Activated CD4-positive, alpha-beta T cell treated with anti-CD3 and anti-CD28 coated beads, Interleukin-2, amount 10 ng/mL, durations not matched to agents 7 days and 5 days (primary cell): ENCODE measurements at regions not wholly inside any gene's neighbourhood (a gene's known extent, or its start where the extent isn't known, plus 50 kb on each side); places are given as distances from the start of the nearest gene placed in this dataset.

Source experiments
- CTCF ChIA-PET: fragments of 350-600 bp; sonication (Branson Sonifier 250); formaldehyde crosslinking; loops from one replicate; lab custom pipeline; 2021; ENCODE audit warnings: antibody characterized with exemption; lab: Charles Lee
- POLR2A ChIA-PET: fragments of 350-600 bp; sonication (Branson Sonifier 250); formaldehyde crosslinking; loops from one replicate; lab custom pipeline; 2021; ENCODE audit warnings: antibody characterized with exemption; lab: Charles Lee
- DNase-seq: peaks from one replicate; pipeline ENCODE4 v3.0.0-alpha.2; 2020
- H3K27ac Mint-ChIP-seq: one replicate; pipeline ENCODE4 v1.8.0; 2021; ENCODE audit warnings: mild to moderate bottlenecking, moderate library complexity, mixed read lengths
- H3K27me3 Mint-ChIP-seq: one replicate; pipeline ENCODE4 v1.8.0; 2021; ENCODE audit warnings: mixed read lengths
- H3K36me3 Mint-ChIP-seq: one replicate; pipeline ENCODE4 v1.8.0; 2021; ENCODE audit warnings: low read depth, mixed read lengths
- H3K4me1 Mint-ChIP-seq: one replicate; pipeline ENCODE4 v1.8.0; 2021; ENCODE audit warnings: mixed read lengths
- H3K4me3 Mint-ChIP-seq: one replicate; pipeline ENCODE4 v1.8.0; 2021; ENCODE audit warnings: mild to moderate bottlenecking, moderate library complexity, mixed read lengths
- H3K9me3 Mint-ChIP-seq: one replicate; pipeline ENCODE4 v1.8.0; 2021; ENCODE audit warnings: mixed read lengths

DNA sequence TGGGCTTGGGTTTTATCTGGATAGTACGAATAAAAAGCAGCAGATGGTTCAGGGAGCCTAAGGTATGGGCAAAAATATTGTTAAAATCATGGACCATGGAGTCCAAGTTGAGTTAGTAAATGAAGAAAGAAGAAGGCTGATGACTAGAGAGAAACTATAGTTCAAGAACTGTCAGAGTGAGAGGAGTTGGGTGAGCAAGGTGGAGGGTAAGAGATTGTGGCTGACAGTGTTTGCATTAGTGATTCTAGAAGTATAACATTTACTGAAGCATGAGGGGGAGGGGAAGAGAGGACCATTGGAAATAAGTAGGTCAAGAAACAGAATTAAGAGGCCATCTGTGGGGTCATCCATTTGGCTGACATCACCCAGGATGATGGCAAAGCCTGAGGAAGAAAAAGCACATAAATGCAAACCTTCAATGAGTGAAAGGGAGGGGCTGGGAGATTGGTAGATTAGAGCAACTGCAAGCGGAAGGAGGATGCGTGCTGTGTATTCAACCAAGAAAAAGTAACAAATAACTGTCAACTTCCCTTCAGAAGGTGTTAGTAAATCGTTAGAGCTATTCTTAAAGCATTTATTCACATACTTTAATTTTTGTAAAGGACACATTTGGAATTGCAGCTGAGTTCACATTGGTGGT is 392.8 kb downstream of the TSN start:
- DNase-seq, result no peak
- Mint-ChIP-seq H3K4me1 (no peaks in the 10 kb centered on the region), H3K27me3 (peaks cover 2% of the 10 kb centered on the region), H3K9me3 (no peaks in the 10 kb centered on the region), H3K27ac (no peak overlapping the region), H3K4me3 (no peak overlapping the region), H3K36me3 (no peaks in the 10 kb centered on the region)
- POLR2A ChIA-PET, result no interaction called here
- CTCF ChIA-PET, result no interaction called here

DNA sequence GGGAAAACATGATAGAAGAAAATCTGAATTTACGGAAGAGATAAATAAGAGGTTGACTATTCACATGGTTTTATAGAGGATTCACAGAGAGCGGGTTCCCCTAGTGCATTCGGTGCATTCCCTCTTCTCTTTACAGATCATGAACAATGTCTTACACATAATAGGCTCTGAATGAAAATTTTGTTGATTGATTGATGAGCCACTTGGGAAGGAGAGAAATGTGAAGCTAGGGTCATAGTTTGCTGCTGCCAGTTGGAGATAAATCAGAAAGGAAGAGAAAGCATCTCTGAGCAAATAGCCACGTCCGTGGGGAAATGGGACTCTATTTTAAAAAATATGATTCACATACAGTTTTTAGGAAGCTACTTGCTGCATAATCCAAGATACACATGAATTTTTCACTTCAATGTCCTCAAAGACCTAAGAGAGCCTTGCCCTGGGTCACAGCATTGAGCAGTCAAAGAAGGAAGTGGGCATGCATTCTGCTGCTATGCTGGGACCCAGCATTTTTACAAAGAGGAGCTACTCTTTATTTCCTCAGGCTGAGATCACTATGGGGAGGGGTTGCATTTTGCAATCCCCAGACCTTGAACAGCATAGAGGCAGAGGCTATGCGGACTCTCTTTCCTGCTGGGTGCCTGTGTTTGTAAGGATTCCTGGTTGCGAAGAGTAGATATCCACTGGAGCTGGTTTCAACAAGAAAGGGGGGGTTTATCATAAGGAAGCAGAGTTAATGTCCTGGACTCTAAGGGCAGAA is 395.3 kb downstream of the TSN start:
- Mint-ChIP-seq H3K4me1 (no peaks in the 10 kb centered on the region), H3K4me3 (no peak overlapping the region), H3K9me3 (no peaks in the 10 kb centered on the region), H3K36me3 (no peaks in the 10 kb centered on the region), H3K27ac (no peak overlapping the region), H3K27me3 (peaks cover 2% of the 10 kb centered on the region)
- DNase-seq, result no peak
- POLR2A ChIA-PET, result no interaction called here
- CTCF ChIA-PET, result no interaction called here

DNA sequence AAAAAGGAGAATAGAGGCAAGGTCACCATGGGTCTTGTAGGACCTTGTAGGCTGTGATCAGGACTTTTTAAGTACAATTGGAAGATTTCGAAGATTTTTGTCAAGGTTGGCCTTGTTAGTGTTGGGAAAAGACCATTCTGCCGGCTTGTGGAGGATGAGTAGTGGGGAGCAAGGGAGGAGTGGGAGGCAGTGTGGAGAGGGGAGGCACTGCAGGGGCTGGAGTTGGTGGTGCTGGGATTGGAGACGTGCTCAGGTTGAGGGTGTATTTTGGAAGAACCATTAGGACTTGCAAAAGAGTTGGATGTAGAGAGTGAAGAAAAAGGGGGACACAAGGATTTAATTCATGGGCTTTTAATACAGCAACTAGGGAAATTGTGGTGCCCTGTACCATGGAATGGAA is 397.1 kb downstream of the TSN start:
- Mint-ChIP-seq H3K9me3 (no peaks in the 10 kb centered on the region), H3K4me1 (no peaks in the 10 kb centered on the region), H3K4me3 (no peak overlapping the region), H3K27me3 (peaks cover 2% of the 10 kb centered on the region), H3K36me3 (no peaks in the 10 kb centered on the region), H3K27ac (no peak overlapping the region)
- no peak for DNase-seq
- CTCF ChIA-PET, result no interaction called here
- POLR2A ChIA-PET, result no interaction called here

DNA sequence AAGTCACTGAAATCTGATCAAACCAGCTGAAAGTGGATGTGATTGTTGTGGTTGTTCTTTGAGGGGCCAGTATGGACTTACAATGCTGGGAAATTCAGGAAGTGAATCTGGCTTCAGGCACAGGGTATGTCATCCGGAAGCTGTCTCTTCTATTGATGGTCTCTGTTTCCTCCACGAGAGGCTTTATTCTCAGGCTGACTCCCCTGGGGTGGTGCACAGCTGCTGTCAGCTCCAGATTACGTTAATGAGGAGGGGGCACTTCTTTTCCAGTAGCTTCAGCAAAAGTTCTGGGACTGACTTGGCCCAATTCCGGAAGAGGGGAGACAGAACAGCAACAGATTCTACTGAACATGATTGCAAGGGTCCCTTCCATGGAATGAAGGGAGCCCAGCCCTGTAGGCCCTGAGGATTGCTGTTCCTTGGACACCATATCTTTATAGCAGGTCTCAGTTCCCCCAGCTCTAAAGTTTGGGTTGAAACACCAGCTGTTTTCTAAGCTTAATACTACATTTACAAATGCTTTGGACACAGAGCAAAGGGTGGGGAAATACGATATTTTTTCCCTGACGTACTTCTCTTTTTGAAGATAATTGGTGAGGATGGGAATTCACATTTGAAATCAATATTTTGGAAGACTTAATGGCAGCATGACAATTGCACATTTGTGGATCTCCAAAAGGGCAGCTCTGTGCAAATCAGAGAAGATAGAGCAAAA is 400.9 kb downstream of the TSN start:
- Mint-ChIP-seq H3K36me3 (no peaks in the 10 kb centered on the region), H3K4me3 (no peak overlapping the region), H3K27me3 (no peaks in the 10 kb centered on the region), H3K9me3 (no peaks in the 10 kb centered on the region), H3K27ac (no peak overlapping the region), H3K4me1 (no peaks in the 10 kb centered on the region)
- ChIA-PET POLR2A (no interaction called here), CTCF (interaction anchor here (1.0 kb wide), 1 partner anchor 12 kb away, joined by 3 read pairs; no protein-coding TSS in a partner anchor)
- DNase-seq, result no peak

DNA sequence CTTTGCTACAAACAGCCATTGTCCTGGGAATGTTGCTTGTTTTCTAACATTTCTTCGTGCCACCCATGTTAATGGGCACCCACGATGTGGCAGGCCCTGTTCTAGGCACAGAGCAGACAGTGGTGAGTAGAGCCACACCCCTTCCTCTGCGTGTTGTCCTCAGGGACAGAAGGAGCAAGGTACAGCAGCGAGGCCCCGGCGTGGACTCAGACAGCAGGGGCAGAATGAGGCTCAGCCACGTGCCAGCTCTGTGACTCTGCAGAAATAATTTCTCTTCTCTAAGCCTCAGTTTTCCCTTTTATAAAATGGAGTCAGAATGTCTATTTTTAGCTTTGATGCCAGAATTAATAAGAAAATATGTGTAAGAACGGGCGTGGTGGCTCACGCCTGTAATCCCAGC is 401.7 kb downstream of the TSN start:
- Mint-ChIP-seq H3K27me3 (no peaks in the 10 kb centered on the region), H3K36me3 (no peaks in the 10 kb centered on the region), H3K27ac (no peak overlapping the region), H3K9me3 (no peaks in the 10 kb centered on the region), H3K4me3 (no peak overlapping the region), H3K4me1 (no peaks in the 10 kb centered on the region)
- ChIA-PET CTCF (no interaction called here), POLR2A (no interaction called here)
- DNase-seq, result no peak

DNA sequence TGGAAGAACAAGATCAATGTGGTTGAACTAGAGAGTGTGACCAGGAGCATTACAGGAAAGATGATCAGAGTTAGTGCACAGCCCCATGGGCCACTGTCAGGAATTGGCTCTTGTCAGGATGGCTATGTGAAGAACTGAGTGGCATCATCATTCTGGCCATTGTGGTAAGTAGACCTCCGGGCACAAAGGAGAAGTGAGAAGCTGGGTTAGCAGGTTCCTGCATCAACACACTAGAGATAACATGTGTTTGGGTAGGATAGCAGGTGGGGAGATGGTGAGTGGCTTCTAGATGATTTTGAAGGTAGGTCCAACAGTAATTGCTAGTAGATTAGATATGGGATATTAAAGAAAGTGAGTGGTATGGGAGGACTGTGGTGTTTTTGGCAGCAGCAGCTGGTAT is 408.2 kb downstream of the TSN start:
- no peak overlapping the region for H3K27ac Mint-ChIP-seq
- H3K9me3 Mint-ChIP-seq, result no peaks in the 10 kb centered on the region
- ChIA-PET POLR2A (no interaction called here), CTCF (no interaction called here)
- no peaks in the 10 kb centered on the region for H3K27me3 Mint-ChIP-seq
- H3K4me3 Mint-ChIP-seq, result no peak overlapping the region
- no peak for DNase-seq
- H3K36me3 Mint-ChIP-seq, result no peaks in the 10 kb centered on the region
- H3K4me1 Mint-ChIP-seq, result no peaks in the 10 kb centered on the region

DNA sequence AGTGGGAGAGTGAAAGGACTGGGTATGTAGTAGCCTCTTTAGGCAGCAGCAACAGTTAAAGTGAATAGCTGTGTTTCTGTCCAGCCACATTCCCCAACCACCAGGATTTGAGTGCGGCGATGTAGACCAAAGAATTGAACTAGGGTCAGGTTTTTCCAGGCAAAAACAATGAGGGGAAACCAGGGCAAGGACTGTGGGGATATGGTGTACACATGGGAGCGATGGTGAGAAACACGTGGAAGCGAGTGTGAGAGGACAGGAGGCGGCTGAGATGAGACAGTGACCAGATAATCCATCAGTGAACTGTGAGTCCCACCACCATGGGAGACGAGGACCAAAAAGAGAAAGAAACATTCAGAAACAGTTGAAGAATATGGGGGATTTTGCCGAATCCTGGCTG is 409.5 kb downstream of the TSN start:
- Mint-ChIP-seq H3K27ac (no peak overlapping the region), H3K4me1 (no peaks in the 10 kb centered on the region), H3K36me3 (no peaks in the 10 kb centered on the region), H3K4me3 (no peak overlapping the region), H3K9me3 (no peaks in the 10 kb centered on the region), H3K27me3 (no peaks in the 10 kb centered on the region)
- ChIA-PET POLR2A (no interaction called here), CTCF (no interaction called here)
- DNase-seq, result no peak

DNA sequence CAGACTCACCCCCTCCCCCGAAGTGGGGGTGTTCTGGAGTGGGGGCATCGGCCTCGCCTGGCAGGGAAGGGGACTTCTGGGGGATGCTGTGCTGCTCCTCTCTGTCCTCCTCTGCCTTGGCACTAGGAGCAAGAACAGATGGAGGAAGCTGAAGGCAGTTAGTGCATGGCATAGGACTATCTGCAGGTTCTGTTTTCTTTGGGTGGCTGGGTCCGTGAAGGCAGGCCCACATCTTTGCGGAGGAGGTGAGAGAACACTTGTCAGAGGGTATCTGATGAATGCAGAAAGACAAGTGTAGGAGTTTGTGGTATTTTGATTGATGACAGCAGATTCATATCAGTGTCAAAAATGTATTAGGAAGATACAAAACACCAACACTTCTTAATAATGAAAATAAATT is 411.4 kb downstream of the TSN start:
- H3K36me3 Mint-ChIP-seq, result no peaks in the 10 kb centered on the region
- H3K9me3 Mint-ChIP-seq, result no peaks in the 10 kb centered on the region
- H3K27ac Mint-ChIP-seq, result no peak overlapping the region
- ChIA-PET POLR2A (no interaction called here), CTCF (no interaction called here)
- no peaks in the 10 kb centered on the region for H3K27me3 Mint-ChIP-seq
- H3K4me1 Mint-ChIP-seq, result no peaks in the 10 kb centered on the region
- no peak overlapping the region for H3K4me3 Mint-ChIP-seq
- no peak for DNase-seq

DNA sequence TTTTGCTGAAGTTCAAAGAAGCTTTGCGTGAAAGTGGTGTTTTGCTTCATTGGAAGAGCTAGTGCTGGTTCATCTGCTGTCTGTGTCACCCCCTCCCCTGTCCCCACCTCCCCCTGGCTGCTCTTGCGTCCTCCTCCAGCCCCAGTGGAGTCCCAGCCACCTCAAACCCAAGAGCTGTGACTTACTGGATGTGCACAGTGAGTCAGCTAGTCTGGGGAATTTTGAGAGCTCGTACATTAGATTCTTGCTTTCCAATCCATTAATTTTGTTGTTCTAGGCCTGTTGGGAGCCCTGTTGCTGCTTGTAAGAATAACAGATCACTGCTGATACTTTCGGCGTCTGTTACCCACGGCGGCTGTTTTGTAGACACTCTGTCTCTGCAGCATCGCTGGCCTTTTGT is 412.1 kb downstream of the TSN start:
- POLR2A ChIA-PET, result no interaction called here

DNA sequence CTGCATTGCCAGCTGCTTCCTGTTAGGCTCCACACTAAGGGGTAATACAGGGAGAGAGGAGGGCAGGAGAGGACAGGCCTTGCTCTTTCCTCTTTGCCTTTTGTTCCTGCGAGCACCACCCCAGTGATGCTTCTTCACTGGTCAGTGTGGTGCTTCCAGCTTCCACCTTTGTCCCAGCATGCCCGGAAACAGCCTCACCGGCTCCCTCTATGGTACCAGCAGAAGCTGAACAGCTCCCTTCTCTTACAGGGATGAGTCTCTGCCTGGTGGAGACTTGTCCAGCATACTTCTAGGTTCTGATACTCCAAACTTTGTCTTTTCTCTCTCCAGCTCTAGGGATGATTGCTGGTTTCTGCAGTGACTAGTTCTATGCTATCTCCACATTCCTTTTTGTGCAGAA is 413.3 kb downstream of the TSN start:
- Mint-ChIP-seq H3K27ac (no peak overlapping the region), H3K4me3 (no peak overlapping the region), H3K36me3 (no peaks in the 10 kb centered on the region), H3K9me3 (no peaks in the 10 kb centered on the region), H3K27me3 (no peaks in the 10 kb centered on the region), H3K4me1 (no peaks in the 10 kb centered on the region)
- POLR2A ChIA-PET, result no interaction called here
- DNase-seq, result no peak
- CTCF ChIA-PET, result interaction anchor here (1.5 kb wide), 1 partner anchor 13 kb away, joined by 3 read pairs; no protein-coding TSS in a partner anchor

More for the DNA sequence above, 412.1 kb downstream of the TSN start:
- no peak overlapping the region for H3K4me3 Mint-ChIP-seq
- CTCF ChIA-PET, result interaction anchor here (1.5 kb wide), 1 partner anchor 12 kb away, joined by 3 read pairs; no protein-coding TSS in a partner anchor
- H3K9me3 Mint-ChIP-seq, result no peaks in the 10 kb centered on the region
- no peaks in the 10 kb centered on the region for H3K4me1 Mint-ChIP-seq
- H3K27ac Mint-ChIP-seq, result no peak overlapping the region
- no peaks in the 10 kb centered on the region for H3K27me3 Mint-ChIP-seq
- H3K36me3 Mint-ChIP-seq, result no peaks in the 10 kb centered on the region
- no peak for DNase-seq

DNA sequence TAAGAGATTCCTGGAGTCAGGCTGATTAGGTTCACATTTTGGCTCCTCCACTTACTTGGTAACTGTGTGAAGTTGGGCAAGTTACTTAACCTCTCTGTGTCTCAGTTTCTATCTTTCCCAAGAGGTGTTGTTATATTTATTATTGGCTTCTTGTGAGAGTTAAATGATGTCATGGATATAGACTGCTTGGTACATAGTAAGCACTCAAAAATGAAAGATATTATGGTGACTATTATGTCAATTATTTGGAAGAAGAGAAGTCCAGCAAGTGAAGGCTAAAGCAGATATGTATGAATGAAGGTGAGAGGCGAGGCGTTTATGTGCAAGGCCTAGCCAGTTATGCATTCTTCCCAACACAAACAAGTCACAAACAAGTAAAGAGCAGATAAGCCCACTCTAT is 417.4 kb downstream of the TSN start:
- Mint-ChIP-seq H3K4me1 (no peaks in the 10 kb centered on the region), H3K36me3 (no peaks in the 10 kb centered on the region), H3K4me3 (no peak overlapping the region), H3K27ac (no peak overlapping the region), H3K9me3 (no peaks in the 10 kb centered on the region), H3K27me3 (no peaks in the 10 kb centered on the region)
- ChIA-PET POLR2A (no interaction called here), CTCF (no interaction called here)
- DNase-seq, result no peak

DNA sequence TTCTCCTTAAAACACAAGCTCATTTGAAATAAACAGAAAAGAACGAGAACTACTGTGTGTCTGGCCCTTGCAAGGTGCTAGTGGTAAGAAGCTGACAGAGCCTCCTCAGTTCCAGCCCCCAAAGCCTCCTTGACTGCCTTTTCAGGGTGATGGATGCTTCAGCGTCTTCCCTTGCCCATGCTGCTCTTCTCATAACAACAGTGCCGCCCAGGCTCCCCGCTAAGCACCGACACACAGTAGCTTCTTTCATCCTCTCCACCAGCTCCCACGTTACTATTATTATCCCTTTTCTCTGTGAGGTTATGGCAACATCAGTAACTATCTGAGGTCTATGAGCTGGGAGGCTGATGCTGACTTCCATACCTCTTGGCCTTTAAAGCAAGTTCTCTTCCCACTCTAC is 418.6 kb downstream of the TSN start:
- ChIA-PET CTCF (interaction anchor here (1.2 kb wide), 1 partner anchor 32 kb away, joined by 4 read pairs; no protein-coding TSS in a partner anchor), POLR2A (no interaction called here)
- no peak overlapping the region for H3K4me3 Mint-ChIP-seq
- H3K27ac Mint-ChIP-seq, result no peak overlapping the region
- no peaks in the 10 kb centered on the region for H3K4me1 Mint-ChIP-seq
- H3K9me3 Mint-ChIP-seq, result no peaks in the 10 kb centered on the region
- H3K27me3 Mint-ChIP-seq, result no peaks in the 10 kb centered on the region
- DNase-seq, result no peak
- H3K36me3 Mint-ChIP-seq, result no peaks in the 10 kb centered on the region

DNA sequence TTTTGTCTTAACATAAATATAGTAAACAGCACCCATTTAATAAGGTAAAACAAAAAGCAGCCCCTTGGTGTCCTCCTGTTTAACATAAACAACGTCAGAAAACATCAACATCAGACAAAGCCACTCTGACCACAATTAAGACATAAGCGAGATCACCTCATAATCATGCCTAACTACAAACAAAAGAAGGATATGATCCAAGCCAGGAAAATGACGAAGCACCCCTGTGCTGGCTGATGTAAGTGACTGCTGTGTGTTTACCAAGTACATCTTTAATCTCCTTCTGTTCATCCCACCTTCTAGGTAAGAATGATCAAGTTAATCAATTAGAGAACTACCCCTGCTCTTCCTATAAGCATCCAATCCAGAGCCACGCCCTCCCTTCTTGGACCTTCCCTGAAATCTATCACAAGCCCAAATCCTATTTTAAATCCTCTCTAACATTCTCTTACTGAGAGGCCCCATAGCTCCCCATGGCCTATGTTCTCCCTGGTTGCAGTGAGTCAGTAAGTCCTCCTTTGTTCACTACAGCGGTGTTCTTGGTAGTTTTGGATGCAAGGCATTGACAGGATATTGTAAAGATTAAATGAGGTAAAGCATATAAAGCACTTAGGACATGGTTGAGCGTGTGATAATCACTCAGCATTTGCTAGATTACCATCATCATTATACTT is 424.2 kb downstream of the TSN start:
- CTCF ChIA-PET, result no interaction called here

More for the DNA sequence above, 424.2 kb downstream of the TSN start:
- Mint-ChIP-seq H3K36me3 (no peaks in the 10 kb centered on the region), H3K4me3 (no peak overlapping the region), H3K27me3 (no peaks in the 10 kb centered on the region), H3K9me3 (no peaks in the 10 kb centered on the region), H3K27ac (no peak overlapping the region), H3K4me1 (no peaks in the 10 kb centered on the region)
- DNase-seq, result no peak
- POLR2A ChIA-PET, result no interaction called here
